C4-2B (cell line): ENCODE measurements at regions not wholly inside any gene's neighbourhood (a gene's known extent, or its start where the extent isn't known, plus 50 kb on each side); places are given as distances from the start of the nearest gene placed in this dataset.

Experiments
- H3K27ac ChIP-seq: fragments of 450-650 bp; 2 replicates; pipeline ENCODE4 v1.5.1; 2017
- ZFX ChIP-seq: fragments of 450-650 bp; IDR thresholded peaks from 2 replicates; pipeline ENCODE4 v1.6.1; 2017
- TF ChIP-seq, protein P1 (sequence below): fragments of 450-650 bp; conservative IDR thresholded peaks from 2 replicates; pipeline ENCODE4 v1.5.1; 2017; ENCODE audit warnings: mild to moderate bottlenecking

DNA sequence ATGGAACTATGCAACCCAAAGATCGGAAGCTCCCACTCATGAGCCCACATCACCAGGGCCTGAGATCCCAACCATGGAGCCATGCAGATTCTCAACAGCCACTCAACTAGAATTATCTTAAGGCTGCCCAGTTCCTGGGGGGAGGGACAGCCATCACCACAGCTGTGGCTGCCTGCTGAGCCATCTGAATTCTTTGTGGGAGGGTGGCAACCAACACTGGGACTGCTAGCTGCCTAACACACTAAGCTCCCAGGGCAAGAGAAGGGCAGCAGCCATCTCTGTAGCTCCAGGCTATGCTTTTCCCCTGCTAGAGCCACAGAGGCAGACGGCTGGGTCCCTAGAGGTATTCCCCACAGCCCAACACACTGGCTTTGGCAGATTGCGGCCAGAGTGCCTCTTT, 251.3 kb upstream of the GRAMD2B start:
- no peak for TF ChIP-seq ZFX
- TF ChIP-seq, protein P1, sequence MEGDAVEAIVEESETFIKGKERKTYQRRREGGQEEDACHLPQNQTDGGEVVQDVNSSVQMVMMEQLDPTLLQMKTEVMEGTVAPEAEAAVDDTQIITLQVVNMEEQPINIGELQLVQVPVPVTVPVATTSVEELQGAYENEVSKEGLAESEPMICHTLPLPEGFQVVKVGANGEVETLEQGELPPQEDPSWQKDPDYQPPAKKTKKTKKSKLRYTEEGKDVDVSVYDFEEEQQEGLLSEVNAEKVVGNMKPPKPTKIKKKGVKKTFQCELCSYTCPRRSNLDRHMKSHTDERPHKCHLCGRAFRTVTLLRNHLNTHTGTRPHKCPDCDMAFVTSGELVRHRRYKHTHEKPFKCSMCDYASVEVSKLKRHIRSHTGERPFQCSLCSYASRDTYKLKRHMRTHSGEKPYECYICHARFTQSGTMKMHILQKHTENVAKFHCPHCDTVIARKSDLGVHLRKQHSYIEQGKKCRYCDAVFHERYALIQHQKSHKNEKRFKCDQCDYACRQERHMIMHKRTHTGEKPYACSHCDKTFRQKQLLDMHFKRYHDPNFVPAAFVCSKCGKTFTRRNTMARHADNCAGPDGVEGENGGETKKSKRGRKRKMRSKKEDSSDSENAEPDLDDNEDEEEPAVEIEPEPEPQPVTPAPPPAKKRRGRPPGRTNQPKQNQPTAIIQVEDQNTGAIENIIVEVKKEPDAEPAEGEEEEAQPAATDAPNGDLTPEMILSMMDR = no peak
- H3K27ac ChIP-seq = no peak overlapping the region

DNA sequence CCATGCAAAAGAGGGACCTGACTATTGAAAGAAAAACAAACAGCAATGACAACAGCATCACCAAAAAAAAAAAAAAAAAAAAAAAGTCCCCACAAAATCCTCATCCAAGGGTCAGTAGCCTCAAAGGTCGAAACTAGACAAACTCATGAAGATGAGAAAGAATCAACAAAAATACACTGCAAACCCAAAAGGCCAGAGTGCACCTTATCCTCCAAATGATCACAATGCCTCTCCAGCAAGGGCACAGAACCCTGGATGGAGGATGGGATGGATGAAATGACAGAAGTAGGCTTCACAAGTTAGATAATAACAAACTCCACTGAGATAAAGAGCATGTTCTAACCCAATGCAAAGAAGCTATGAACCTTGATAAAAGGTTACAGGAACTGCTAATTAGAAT, 250.4 kb upstream of the GRAMD2B start:
- no peak for TF ChIP-seq ZFX
- TF ChIP-seq, protein P1 = no peak
- no peak overlapping the region for H3K27ac ChIP-seq

DNA sequence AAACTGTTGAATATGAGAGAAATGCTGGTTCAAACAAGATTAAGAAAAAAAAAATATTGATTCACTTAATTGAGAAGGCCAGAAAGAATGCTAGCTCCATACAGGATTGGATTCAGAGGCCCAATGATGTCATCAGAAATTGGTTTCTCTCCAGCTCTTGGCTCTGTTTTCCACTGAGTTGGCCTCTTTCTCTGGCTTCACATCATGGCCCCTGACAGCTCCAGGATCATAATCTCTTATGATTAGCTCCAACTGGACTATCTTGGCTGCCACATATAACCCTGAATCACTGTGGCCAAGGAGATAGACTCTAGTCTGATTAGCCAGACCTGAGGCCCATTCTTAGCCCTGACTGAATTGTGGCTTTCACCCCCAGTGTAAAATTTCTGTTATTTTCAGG, 244.7 kb upstream of the GRAMD2B start:
- TF ChIP-seq, protein P1 = no peak
- no peak for TF ChIP-seq ZFX
- no peak overlapping the region for H3K27ac ChIP-seq

DNA sequence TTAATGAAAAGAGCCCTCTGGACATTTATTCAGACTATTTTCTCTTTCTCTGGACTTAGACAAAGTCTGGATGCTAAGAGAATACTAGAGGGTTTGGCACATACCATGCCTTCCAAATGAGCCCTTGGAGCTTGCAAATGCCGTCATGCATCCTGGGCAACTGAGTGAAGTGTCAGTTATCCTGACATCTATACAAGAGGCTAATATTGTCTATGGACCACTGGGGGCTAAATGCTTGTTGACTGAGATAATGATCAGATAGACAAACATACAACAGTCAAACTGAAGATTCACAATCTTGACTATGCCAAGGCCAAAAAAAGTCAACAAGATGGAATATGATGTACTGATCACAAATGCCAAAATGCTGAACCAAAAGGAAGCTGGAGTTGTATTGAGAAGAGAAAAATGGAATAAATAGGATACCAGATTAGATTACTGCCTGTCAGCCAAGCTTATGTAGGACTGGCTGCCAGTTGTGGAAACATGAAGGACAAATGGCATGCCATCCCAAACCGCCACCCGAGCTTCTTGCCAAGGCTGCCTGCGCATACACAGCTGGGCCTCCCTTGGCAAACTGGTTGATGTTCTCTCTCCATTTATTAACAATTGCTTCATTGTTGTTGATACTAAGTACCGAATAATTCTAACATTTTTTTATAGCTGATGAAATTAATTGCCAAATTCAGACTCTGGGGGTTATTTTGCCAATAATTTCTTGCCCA, 240.1 kb upstream of the GRAMD2B start:
- peak overlapping the region; percentile 16; the same call in 1 of the 2 replicates for H3K27ac ChIP-seq
- no peak for TF ChIP-seq ZFX
- TF ChIP-seq, protein P1 = no peak

DNA sequence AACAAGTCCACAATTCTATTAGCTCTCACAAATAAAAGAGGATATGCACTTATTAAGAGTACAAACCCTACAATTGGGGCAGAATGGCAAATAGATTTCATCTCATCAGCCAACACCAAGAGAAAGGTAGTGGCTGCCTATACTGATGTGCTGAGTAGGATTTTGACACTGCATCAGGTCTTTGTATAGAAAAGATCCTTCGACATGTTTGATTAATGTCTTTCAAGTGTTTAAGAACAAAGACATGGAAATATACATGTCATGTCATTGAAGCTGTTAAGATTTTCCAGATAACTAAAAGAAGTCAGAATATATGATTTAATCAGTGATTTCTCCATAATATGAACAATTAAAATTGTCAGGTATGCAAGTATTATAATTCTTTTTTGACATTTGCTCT, 238.7 kb upstream of the GRAMD2B start:
- no peak overlapping the region for H3K27ac ChIP-seq
- TF ChIP-seq ZFX = no peak
- TF ChIP-seq, protein P1 = no peak

DNA sequence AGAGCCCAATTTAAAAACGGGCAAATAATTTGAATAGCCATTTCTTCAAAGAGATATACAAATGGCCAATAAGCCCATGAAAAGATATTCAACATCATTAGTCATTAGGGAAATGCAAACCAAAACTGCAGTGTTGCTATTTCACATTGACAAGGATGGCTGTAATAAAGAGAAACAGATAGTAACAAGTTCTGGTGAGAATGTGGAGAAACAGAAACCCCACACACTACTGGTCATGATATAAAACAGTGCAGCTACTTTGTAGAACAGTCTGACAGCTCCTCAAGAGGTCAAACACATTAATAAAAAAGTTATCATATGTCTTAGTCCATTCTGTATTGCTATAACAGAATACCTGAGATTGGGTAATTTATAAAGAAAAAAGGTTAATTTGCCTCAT, 237.0 kb upstream of the GRAMD2B start:
- TF ChIP-seq, protein P1 = no peak
- TF ChIP-seq ZFX = no peak
- no peak overlapping the region for H3K27ac ChIP-seq

DNA sequence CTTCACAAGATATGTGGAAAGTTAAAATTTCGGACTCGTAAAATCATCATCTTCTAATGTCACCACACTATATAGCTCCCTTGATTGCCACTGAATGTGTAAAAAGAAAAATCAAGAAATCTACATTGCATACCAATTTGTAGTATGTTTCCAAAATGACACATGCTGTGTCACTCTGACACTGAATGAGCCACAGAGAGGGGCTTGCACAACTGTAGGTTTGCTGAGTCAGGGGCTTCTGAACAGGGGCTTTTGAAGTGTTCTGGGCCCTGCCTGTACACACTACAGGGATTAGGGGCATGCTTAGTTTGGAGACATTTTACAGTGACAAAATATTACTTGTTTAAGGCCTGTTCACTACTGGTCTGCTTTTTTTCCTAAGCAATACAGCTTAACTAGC, 234.4 kb upstream of the GRAMD2B start:
- TF ChIP-seq ZFX = no peak
- TF ChIP-seq, protein P1 = no peak
- no peak overlapping the region for H3K27ac ChIP-seq
